Right atrium auricular region (tissue), 2 donors: ENCODE measurements at regions not wholly inside any gene's neighbourhood (a gene's known extent, or its start where the extent isn't known, plus 50 kb on each side); places are given as distances from the start of the nearest gene placed in this dataset.

Experiments
- DNase-seq: peaks from one replicate; pipeline ENCODE4 v3.0.0-alpha.2; 2019; ENCODE audit warnings: low spot score
- H3K27ac ChIP-seq, 2 donors: fragments of 200-600 bp; sonication (generic); 1 replicate in 1 of 2; 2 replicates in 1 of 2; pipeline ENCODE4 v1.5.1; 2016 to 2019
- H3K27me3 ChIP-seq, 2 donors: fragments of 200-600 bp; sonication (generic); one replicate each; pipeline versions ENCODE4 v1.5.1 to v1.6.0; 2017 to 2019
- H3K36me3 ChIP-seq: fragments of 200-600 bp; sonication (generic); one replicate; pipeline ENCODE4 v1.5.1; 2016
- H3K4me1 ChIP-seq, 2 donors: fragments of 200-600 bp; sonication (generic); one replicate each; pipeline versions ENCODE4 v1.5.1 to v1.6.0; 2017 to 2019
- H3K4me3 ChIP-seq, 2 donors: fragments of 200-600 bp; sonication (generic); 1 replicate in 1 of 2; 2 replicates in 1 of 2; pipeline ENCODE4 v1.5.1; 2017 to 2019; ENCODE audit warnings: mild to moderate bottlenecking in 1 of 2, moderate library complexity in 1 of 2
- H3K9me3 ChIP-seq, 2 donors: fragments of 200-600 bp; sonication (generic); one replicate each; pipeline ENCODE4 v1.5.1; 2019
- CTCF ChIP-seq, 2 donors: fragments of 200-600 bp; sonication (generic); IDR thresholded peaks; one replicate each; pipeline ENCODE4 v1.5.1; 2019; ENCODE audit warnings: antibody characterized with exemption in 2 of 2

- Histone ChIP-seq H3K27ac (no peak overlapping the region), H3K4me3 (no peak overlapping the region), H3K9me3 (no peaks in the 10 kb centered on the region), H3K27me3 (no peaks in the 10 kb centered on the region), H3K36me3 (no peaks in the 10 kb centered on the region), H3K4me1 (no peaks in the 10 kb centered on the region)
- DNase-seq, result no peak
- no peak for TF ChIP-seq CTCF (IDR thresholded peaks at IDR 0.05)
These were observed 219.3 kb downstream of the C1orf94 start for GRCh38 chr1:34396042-34396441.

- no peak for DNase-seq
- TF ChIP-seq CTCF (IDR thresholded peaks at IDR 0.05), result no peak
- Histone ChIP-seq H3K4me3 (no peak overlapping the region), H3K27me3 (no peaks in the 10 kb centered on the region), H3K27ac (no peak overlapping the region), H3K4me1 (no peaks in the 10 kb centered on the region), H3K9me3 (peaks cover 0 to 7% of the 10 kb centered on the region in 2 donors), H3K36me3 (no peaks in the 10 kb centered on the region)
These were observed 221.7 kb downstream of the C1orf94 start for GRCh38 chr1:34398241-34398915.

- DNase-seq, result no peak
- no peaks in the 10 kb centered on the region for H3K27me3 ChIP-seq
- H3K27ac ChIP-seq, result no peak overlapping the region
- no peak for TF ChIP-seq CTCF (IDR thresholded peaks at IDR 0.05)
- H3K36me3 ChIP-seq, result no peaks in the 10 kb centered on the region
- H3K9me3 ChIP-seq, result peaks cover 0 to 7% of the 10 kb centered on the region in 2 donors
- H3K4me3 ChIP-seq, result no peak overlapping the region
- H3K4me1 ChIP-seq, result no peaks in the 10 kb centered on the region
These were observed 222.2 kb downstream of the C1orf94 start for GRCh38 chr1:34398916-34399275.

- H3K27me3 ChIP-seq, result no peaks in the 10 kb centered on the region
- no peaks in the 10 kb centered on the region for H3K36me3 ChIP-seq
- H3K27ac ChIP-seq, result no peak overlapping the region
- H3K4me1 ChIP-seq, result no peaks in the 10 kb centered on the region
- H3K4me3 ChIP-seq, result no peak overlapping the region
- DNase-seq, result no peak
- TF ChIP-seq CTCF (IDR thresholded peaks at IDR 0.05), result no peak
- H3K9me3 ChIP-seq, result peaks cover 0 to 7% of the 10 kb centered on the region in 2 donors
These were observed 224.0 kb downstream of the C1orf94 start for GRCh38 chr1:34400675-34401074.

GRCh38 chr1:34403156-34403555 lies 226.4 kb downstream of the C1orf94 start:
- Histone ChIP-seq H3K4me1 (no peaks in the 10 kb centered on the region), H3K36me3 (no peaks in the 10 kb centered on the region), H3K27ac (no peak overlapping the region), H3K4me3 (no peak overlapping the region), H3K27me3 (no peaks in the 10 kb centered on the region), H3K9me3 (peaks cover 0 to 7% of the 10 kb centered on the region in 2 donors)
- DNase-seq, result no peak
- TF ChIP-seq CTCF (IDR thresholded peaks at IDR 0.05), result no peak

GRCh38 chr1:34404804-34405203 lies 228.1 kb downstream of the C1orf94 start:
- Histone ChIP-seq H3K27me3 (no peaks in the 10 kb centered on the region), H3K4me3 (no peak overlapping the region), H3K27ac (no peak overlapping the region), H3K4me1 (no peaks in the 10 kb centered on the region), H3K9me3 (peaks cover 0 to 7% of the 10 kb centered on the region in 2 donors), H3K36me3 (no peaks in the 10 kb centered on the region)
- TF ChIP-seq CTCF (IDR thresholded peaks at IDR 0.05), result no peak
- no peak for DNase-seq
